ENCODE measurements at regions not wholly inside any gene's neighbourhood (a gene's known extent, or its start where the extent isn't known, plus 50 kb on each side); places are given as distances from the start of the nearest gene placed in this dataset.

- ATAC-seq (no peak), DNase-seq (no peak)
- Histone ChIP-seq H3K27me3 (no peaks in the 10 kb centered on the region), H3K27ac (no peak overlapping the region), H3K9me3 (no peaks in the 10 kb centered on the region), H3K36me3 (no peaks in the 10 kb centered on the region), H3K4me3 (no peak overlapping the region), H3K4me1 (no peaks in the 10 kb centered on the region)
- TF ChIP-seq, protein P1, sequence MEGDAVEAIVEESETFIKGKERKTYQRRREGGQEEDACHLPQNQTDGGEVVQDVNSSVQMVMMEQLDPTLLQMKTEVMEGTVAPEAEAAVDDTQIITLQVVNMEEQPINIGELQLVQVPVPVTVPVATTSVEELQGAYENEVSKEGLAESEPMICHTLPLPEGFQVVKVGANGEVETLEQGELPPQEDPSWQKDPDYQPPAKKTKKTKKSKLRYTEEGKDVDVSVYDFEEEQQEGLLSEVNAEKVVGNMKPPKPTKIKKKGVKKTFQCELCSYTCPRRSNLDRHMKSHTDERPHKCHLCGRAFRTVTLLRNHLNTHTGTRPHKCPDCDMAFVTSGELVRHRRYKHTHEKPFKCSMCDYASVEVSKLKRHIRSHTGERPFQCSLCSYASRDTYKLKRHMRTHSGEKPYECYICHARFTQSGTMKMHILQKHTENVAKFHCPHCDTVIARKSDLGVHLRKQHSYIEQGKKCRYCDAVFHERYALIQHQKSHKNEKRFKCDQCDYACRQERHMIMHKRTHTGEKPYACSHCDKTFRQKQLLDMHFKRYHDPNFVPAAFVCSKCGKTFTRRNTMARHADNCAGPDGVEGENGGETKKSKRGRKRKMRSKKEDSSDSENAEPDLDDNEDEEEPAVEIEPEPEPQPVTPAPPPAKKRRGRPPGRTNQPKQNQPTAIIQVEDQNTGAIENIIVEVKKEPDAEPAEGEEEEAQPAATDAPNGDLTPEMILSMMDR (IDR thresholded peaks at IDR 0.05) = no peak
- intact Hi-C loops (cut with DNase I) = no loop called here
Observed at GRCh38 chr5:25393957-25394356, 749.2 kb upstream of the CDH10 start.

GRCh38 chr5:25393256-25393655, 748.5 kb upstream of the CDH10 start:
- DNase-seq (no peak), ATAC-seq (no peak)
- intact Hi-C loops (cut with DNase I) = no loop called here
- Histone ChIP-seq H3K27me3 (no peaks in the 10 kb centered on the region), H3K9me3 (no peaks in the 10 kb centered on the region), H3K27ac (no peak overlapping the region), H3K4me3 (no peak overlapping the region), H3K36me3 (no peaks in the 10 kb centered on the region), H3K4me1 (no peaks in the 10 kb centered on the region)
- TF ChIP-seq, protein P1 (IDR thresholded peaks at IDR 0.05) = no peak

DNA sequence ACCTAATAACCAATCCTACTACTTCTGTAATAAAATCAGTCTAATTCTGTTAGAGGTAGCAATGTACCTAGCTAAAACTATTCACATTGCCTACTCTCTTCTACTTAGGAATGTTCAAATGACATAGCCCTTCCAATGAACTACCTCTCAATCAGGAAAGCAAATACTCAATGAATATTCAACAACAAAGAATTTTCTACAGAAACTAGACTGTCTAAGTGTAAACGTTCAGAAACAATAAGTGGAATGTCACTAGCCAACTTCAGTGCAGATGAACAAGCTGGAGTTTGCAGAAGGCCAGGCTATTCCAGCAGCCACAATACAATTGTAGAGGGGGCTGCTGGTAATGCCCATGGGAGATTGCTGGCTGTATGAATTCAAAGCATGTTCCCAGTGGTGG, 743.2 kb upstream of the CDH10 start:
- Histone ChIP-seq H3K4me1 (no peaks in the 10 kb centered on the region), H3K36me3 (no peaks in the 10 kb centered on the region), H3K9me3 (no peaks in the 10 kb centered on the region), H3K4me3 (no peak overlapping the region), H3K27me3 (no peaks in the 10 kb centered on the region), H3K27ac (no peak overlapping the region)
- TF ChIP-seq, protein P1 (IDR thresholded peaks at IDR 0.05) = no peak
- intact Hi-C loops (cut with DNase I) = no loop called here
- ATAC-seq (peak; percentile 52), DNase-seq (no peak)

- Histone ChIP-seq H3K27me3 (no peaks in the 10 kb centered on the region), H3K4me3 (no peak overlapping the region), H3K27ac (no peak overlapping the region), H3K36me3 (no peaks in the 10 kb centered on the region), H3K4me1 (no peaks in the 10 kb centered on the region), H3K9me3 (no peaks in the 10 kb centered on the region)
- intact Hi-C loops (cut with DNase I) = no loop called here
- peak; percentile 16 for ATAC-seq
- no peak for DNase-seq
- TF ChIP-seq, protein P1 (IDR thresholded peaks at IDR 0.05) = no peak
Observed at GRCh38 chr5:25362799-25363198, 718.0 kb upstream of the CDH10 start.

GRCh38 chr5:25358919-25359318, 714.1 kb upstream of the CDH10 start:
- Histone ChIP-seq H3K36me3 (no peaks in the 10 kb centered on the region), H3K27ac (no peak overlapping the region), H3K4me3 (no peak overlapping the region), H3K4me1 (no peaks in the 10 kb centered on the region), H3K27me3 (no peaks in the 10 kb centered on the region), H3K9me3 (no peaks in the 10 kb centered on the region)
- no peak for DNase-seq
- TF ChIP-seq, protein P1 (IDR thresholded peaks at IDR 0.05) = no peak
- no peak for ATAC-seq
- intact Hi-C loops (cut with DNase I) = no loop called here

- ATAC-seq (no peak), DNase-seq (no peak)
- Histone ChIP-seq H3K27ac (no peak overlapping the region), H3K9me3 (no peaks in the 10 kb centered on the region), H3K36me3 (no peaks in the 10 kb centered on the region), H3K4me1 (no peaks in the 10 kb centered on the region), H3K27me3 (no peaks in the 10 kb centered on the region), H3K4me3 (no peak overlapping the region)
- TF ChIP-seq, protein P1 (IDR thresholded peaks at IDR 0.05) = no peak
- intact Hi-C loops (cut with DNase I) = no loop called here
Observed at GRCh38 chr5:25357605-25358004, 712.8 kb upstream of the CDH10 start.

All from upper lobe of right lung (tissue), 1 donor.